Inflammatory macrophage (primary cell): ENCODE measurements at regions not wholly inside any gene's neighbourhood (a gene's known extent, or its start where the extent isn't known, plus 50 kb on each side); places are given as distances from the start of the nearest gene placed in this dataset.
A peak's percentile ranks its signal among the peaks of the same experiment; 100 is the strongest.

ENCODE experiments used
- DNase-seq, 2 donors: peaks; one replicate each; pipeline ENCODE4 v3.0.0-alpha.2; 2020 to 2022

DNA sequence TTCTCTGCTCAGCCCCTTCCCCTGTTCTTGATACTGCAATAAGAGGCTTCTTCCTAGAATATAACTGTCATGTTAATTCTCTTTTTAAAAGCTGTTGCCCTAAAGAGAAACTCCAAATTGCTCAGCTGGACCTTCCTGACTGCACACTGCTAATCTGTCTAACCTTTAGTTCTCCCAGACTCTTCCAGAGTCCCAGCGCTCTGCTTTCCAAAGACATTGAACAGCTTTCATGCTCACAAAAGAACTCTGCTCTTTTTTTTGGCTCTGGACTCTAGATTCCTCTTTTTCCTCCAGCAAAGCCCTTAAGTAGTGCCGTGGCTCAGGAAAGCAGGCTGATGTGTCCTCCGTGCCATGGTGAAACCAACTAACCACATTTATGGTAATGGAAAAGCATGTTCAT, 356.6 kb upstream of the RSPO3 start:
- no peak for DNase-seq

DNA sequence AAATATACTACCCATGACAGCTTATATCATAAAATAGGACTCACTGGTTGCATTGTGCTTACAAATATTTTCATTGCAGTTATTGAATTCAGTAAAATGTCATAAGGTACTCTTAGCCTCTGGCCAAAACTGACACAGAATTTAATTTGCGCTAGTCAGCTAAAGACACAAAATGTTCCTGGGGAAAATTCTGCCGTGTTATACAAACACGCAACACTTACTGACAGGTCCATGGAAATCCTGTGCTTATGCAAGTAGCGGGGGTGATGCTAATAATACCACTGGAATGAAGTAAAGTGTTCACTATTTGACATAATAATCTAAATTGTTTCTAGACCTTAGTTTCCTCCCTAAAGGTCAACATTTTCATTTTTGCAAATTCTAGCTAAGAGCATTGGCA, 354.4 kb upstream of the RSPO3 start:
- no peak for DNase-seq

DNA sequence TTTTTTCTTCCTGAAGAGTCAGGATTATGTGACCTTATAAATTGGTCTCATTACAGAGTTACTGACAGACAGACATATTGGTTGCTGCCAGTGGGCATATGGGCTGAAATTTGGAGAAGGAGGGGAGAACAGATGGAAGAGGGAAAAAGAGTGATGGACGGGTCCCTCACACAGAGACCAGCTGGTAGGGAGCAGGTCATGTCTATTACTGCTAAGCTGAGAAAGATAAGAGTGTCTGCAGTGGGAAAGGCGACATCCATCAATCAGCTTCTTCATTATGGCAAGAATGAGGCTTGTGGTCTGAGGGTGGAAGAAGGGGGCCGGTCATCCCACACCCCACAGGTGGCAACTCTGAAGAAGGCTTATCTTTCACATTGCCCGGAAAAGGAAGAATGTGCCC, 353.8 kb upstream of the RSPO3 start:
- DNase-seq: no peak

- no peak for DNase-seq
These were observed 351.7 kb upstream of the RSPO3 start for GRCh38 chr6:126766820-126767219.

DNA sequence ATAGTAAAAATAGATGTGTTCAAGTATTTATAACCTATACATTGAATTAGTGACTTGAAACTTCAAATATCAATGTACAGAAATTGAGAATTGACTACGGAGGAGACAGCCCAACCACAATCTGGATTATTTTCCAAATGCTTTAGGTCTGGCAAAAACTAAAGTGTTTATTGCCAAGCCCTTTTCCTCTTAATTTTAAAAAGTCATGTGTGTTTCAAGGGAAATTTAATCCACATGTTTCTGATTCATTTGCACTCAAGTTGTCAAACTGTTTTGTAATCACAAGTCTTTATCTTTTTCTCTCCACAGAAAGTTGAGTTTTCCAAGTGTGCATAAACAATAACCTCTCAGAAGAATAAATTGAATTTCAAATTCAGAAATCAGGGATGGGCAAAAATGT, 350.8 kb upstream of the RSPO3 start:
- DNase-seq: no peak

GRCh38 chr6:126770176-126770575, 348.3 kb upstream of the RSPO3 start:
- no peak for DNase-seq

- no peak for DNase-seq
These were observed 345.2 kb upstream of the RSPO3 start for GRCh38 chr6:126773112-126773805.

- no peak for DNase-seq
These were observed 339.1 kb upstream of the RSPO3 start for GRCh38 chr6:126779331-126779730.

DNA sequence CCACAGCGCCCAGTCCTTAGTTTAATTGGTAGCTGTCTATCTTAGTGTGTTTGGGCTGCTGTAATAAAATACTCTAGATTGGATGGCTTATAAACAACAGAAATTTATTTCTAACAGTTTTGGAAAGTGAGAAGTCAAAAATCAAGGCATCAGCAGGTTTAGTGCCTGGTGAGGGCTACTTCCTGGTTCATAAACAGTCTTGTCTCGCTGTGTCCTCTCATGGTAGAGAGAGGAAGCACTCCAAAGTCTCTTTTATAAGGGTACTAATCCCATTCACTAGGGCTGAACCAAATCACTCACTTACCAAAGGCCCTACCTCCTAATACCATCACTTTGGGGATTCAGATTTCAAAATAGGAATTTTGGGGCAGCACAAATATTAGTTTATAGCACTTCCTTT, 336.9 kb upstream of the RSPO3 start:
- no peak for DNase-seq

DNA sequence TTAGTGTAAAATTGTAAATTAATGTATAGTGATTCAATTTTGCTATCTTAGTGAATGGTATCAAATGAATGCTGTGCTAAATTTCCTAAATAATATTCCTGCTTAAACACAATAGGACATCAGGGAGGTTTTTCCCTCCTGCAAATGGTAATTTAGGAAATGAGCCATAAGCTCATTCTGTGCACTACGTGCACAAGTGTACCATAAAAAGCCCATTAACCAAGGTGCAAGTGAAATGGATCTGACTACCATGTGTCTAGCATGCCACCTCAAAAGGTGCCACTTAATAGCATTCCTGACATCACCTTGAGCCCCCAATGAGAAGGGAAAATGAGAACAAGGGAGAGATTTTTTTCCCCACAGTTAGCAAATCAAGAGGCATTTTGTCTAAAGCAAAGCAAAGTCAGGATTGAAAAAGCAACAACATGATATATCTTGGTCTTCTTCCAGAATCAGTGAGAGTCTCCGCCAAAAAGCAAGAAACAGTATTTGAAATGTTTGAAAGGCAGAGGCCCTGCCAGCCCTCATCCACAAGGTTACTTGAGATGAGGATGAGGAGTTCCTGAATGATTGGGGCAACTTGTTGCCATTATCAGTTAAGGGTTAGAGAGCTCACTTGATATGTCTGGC, 334.2 kb upstream of the RSPO3 start:
- DNase-seq: no peak

GRCh38 chr6:126786262-126786661, 332.2 kb upstream of the RSPO3 start:
- DNase-seq: no peak

DNA sequence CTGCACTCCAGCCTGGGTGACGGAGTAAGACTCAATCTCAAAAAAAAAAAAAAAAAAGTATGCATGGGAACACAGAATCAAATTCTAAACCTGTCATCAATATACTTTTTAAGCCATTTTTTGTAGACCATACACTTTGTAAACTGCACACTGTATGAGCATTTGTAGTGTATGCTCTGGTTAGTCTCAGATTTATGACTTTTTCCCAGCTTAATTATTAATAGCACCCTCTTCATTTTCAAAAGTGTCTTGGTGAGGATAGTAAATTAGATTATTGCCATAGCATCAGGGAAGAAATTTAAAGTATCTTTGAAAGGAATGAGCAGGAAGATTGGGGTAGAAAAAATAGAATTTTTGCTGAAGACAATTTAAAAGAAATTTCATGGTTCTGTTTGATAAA, 330.8 kb upstream of the RSPO3 start:
- DNase-seq: no peak

GRCh38 chr6:126788861-126789365, 329.6 kb upstream of the RSPO3 start:
- no peak for DNase-seq

GRCh38 chr6:126792340-126793085, 326.0 kb upstream of the RSPO3 start:
- DNase-seq: no peak

GRCh38 chr6:126795161-126795560, 323.3 kb upstream of the RSPO3 start:
- no peak for DNase-seq

- DNase-seq: no peak
These were observed 320.5 kb upstream of the RSPO3 start for GRCh38 chr6:126797981-126798380.

GRCh38 chr6:126803769-126804168, 314.7 kb upstream of the RSPO3 start:
- DNase-seq: no peak

DNA sequence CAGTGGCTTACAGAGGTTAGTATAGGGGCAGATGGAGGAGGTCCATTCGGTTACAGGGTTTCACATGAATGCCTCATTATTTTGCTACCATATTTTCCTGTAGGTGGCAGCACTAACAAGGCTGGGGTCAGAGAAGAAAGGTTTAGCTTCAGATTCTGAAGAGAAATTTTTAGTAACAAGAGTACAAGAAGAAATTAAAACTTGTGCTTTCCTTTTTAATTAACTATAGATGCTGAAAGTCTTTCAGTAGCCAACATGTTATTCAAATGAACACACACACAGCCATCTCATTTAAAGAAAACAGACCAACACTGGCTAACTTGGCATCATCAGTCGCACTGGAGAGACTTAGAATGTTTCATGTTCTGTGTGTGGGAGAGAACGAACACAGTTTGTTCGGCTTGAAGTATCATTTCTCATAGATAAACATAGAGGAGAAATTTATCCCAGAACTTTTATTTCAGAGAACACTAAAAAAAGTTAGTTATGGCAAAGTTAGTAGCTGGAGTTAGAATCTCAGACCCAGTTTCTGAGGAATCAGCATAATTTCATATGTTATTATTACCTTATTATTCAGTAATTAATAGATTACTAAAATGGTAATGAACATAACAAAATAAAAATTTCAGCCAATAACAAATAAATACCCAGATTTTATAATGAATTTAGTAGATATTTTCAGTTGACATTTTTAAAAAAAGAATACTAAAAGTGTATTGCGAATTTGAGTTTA, 314.0 kb upstream of the RSPO3 start:
- peak; percentile 41 to 42 for DNase-seq

DNA sequence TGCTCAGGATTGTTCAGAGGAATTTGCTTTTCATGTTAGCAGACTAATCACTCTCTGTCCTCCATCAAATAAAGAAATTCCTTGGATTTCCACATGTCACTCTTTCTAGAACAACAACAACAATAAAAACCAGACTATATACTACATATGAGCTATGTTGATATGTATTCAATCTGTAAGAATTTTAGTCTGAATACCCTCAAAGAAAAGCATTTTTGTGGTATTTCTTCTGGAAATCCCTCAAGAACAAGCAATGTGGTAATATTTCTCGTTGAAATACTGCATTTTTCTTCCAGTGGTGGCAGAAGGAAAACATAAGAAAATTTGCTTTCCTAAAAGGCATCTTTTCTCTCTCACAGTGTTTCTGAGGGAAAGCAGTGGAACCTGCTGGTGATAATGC, 312.6 kb upstream of the RSPO3 start:
- no peak for DNase-seq

DNA sequence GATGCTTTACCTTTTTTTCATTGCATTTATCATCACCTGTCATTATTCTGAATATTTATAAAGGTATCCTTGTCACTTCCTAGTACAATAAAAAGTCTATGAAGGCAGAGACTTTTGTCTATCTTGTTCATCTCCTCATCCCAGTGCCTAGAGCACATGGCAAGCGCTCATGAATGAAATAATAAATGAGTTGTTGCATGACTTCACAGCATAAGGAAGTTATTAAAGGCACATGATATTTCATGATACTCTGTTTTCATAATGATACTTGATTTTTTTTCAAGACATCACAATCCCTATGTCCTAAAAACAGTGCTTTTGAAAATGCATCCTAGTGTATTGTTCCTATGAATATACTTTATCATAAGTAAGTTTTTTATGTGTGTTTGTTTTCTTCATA, 310.6 kb upstream of the RSPO3 start:
- DNase-seq: no peak

- no peak for DNase-seq
These were observed 307.1 kb upstream of the RSPO3 start for GRCh38 chr6:126811321-126811720.

DNA sequence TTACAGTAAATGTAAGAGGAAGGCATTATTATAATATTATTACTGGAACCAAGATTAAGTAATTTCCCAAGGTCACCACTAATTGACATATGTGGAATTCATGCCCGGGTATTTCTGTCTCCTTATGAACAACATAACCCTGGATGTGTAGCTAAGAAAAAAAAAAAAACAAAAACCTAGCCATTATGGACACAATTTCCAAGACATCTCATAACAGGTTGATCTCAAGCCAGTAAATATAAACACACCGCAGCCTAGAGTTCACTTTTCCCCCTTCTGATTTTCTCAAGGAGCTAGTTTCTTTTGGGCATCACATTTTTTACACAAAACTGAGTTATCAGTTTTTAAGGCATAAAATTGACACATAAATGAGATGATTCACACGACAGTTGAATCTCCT, 306.5 kb upstream of the RSPO3 start:
- no peak for DNase-seq

- no peak for DNase-seq
These were observed 305.8 kb upstream of the RSPO3 start for GRCh38 chr6:126812651-126813050.
